Osteocyte (in vitro differentiated cells): ENCODE measurements at regions not wholly inside any gene's neighbourhood (a gene's known extent, or its start where the extent isn't known, plus 50 kb on each side); places are given as distances from the start of the nearest gene placed in this dataset.
"Not testable (repeated sequence)": the region's sequence is repeated elsewhere in the genome, so short reads cannot be mapped to it uniquely, and the experiment has no call there.

Experiments used
- DNase-seq: peaks from one replicate; pipeline ENCODE4 v3.0.0; 2021; ENCODE audit warnings: mixed read lengths; ENCODE audit not compliant: unreplicated experiment; ENCODE audit errors: extremely low spot score
- H3K27ac Mint-ChIP-seq: one replicate; pipeline ENCODE4 v1.8.0; 2021; ENCODE audit warnings: mild to moderate bottlenecking, mixed read lengths; ENCODE audit not compliant: unreplicated experiment
- H3K27me3 Mint-ChIP-seq: one replicate; pipeline ENCODE4 v1.8.0; 2021; ENCODE audit warnings: mixed read lengths; ENCODE audit not compliant: unreplicated experiment
- H3K36me3 Mint-ChIP-seq: one replicate; pipeline ENCODE4 v1.8.0; 2021; ENCODE audit warnings: mixed read lengths; ENCODE audit not compliant: unreplicated experiment
- H3K4me1 Mint-ChIP-seq: one replicate; pipeline ENCODE4 v1.8.0; 2021; ENCODE audit warnings: mixed read lengths; ENCODE audit not compliant: unreplicated experiment
- H3K4me3 Mint-ChIP-seq: one replicate; pipeline ENCODE4 v1.8.0; 2021; ENCODE audit warnings: mild to moderate bottlenecking, moderate library complexity, mixed read lengths; ENCODE audit not compliant: unreplicated experiment
- H3K9me3 Mint-ChIP-seq: one replicate; pipeline ENCODE4 v1.8.0; 2021; ENCODE audit warnings: mixed read lengths; ENCODE audit not compliant: unreplicated experiment
- CTCF ChIP-seq: fragments of 200-600 bp; sonication (generic); IDR thresholded peaks from 2 replicates; pipeline ENCODE4 v1.5.0; 2021; ENCODE audit warnings: antibody characterized with exemption, mild to moderate bottlenecking, moderate library complexity

GRCh38 chr10:9172276-9172675 lies 1117.8 kb downstream of the GATA3 start:
- no peak overlapping the region for H3K27ac Mint-ChIP-seq
- no peak overlapping the region for H3K4me3 Mint-ChIP-seq
- no peak for TF ChIP-seq CTCF
- no peak for DNase-seq
- H3K27me3 Mint-ChIP-seq = no peaks in the 10 kb centered on the region
- H3K9me3 Mint-ChIP-seq = peaks cover 28% of the 10 kb centered on the region
- no peaks in the 10 kb centered on the region for H3K36me3 Mint-ChIP-seq
- no peaks in the 10 kb centered on the region for H3K4me1 Mint-ChIP-seq

- H3K4me1 Mint-ChIP-seq = no peaks in the 10 kb centered on the region
- H3K36me3 Mint-ChIP-seq = no peaks in the 10 kb centered on the region
- peaks cover 28% of the 10 kb centered on the region for H3K9me3 Mint-ChIP-seq
- no peak overlapping the region for H3K4me3 Mint-ChIP-seq
- DNase-seq = no peak
- H3K27ac Mint-ChIP-seq = no peak overlapping the region
- no peak for TF ChIP-seq CTCF
- no peaks in the 10 kb centered on the region for H3K27me3 Mint-ChIP-seq
These were observed 1120.7 kb downstream of the GATA3 start for GRCh38 chr10:9175200-9175599.

GRCh38 chr10:9183197-9183880 lies 1128.9 kb downstream of the GATA3 start:
- not testable (repeated sequence) for H3K4me3 Mint-ChIP-seq, DNase-seq, H3K9me3 Mint-ChIP-seq, H3K36me3 Mint-ChIP-seq, H3K27ac Mint-ChIP-seq, H3K27me3 Mint-ChIP-seq, H3K4me1 Mint-ChIP-seq

GRCh38 chr10:9188022-9188810 lies 1133.7 kb downstream of the GATA3 start:
- no peak for DNase-seq
- no peaks in the 10 kb centered on the region for H3K27me3 Mint-ChIP-seq

GRCh38 chr10:9189448-9189847 lies 1135.0 kb downstream of the GATA3 start:
- Mint-ChIP-seq H3K4me1 (no peaks in the 10 kb centered on the region), H3K36me3 (no peaks in the 10 kb centered on the region), H3K4me3 (no peak overlapping the region), H3K27ac (no peak overlapping the region), H3K27me3 (no peaks in the 10 kb centered on the region), H3K9me3 (no peaks in the 10 kb centered on the region)
- no peak for TF ChIP-seq CTCF
- no peak for DNase-seq

More at GRCh38 chr10:9188022-9188810, 1133.7 kb downstream of the GATA3 start:
- H3K4me1 Mint-ChIP-seq = no peaks in the 10 kb centered on the region
- H3K4me3 Mint-ChIP-seq = no peak overlapping the region
- no peak for TF ChIP-seq CTCF
- no peaks in the 10 kb centered on the region for H3K9me3 Mint-ChIP-seq
- H3K27ac Mint-ChIP-seq = no peak overlapping the region
- H3K36me3 Mint-ChIP-seq = no peaks in the 10 kb centered on the region
